ENCODE measurements at regions not wholly inside any gene's neighbourhood (a gene's known extent, or its start where the extent isn't known, plus 50 kb on each side); places are given as distances from the start of the nearest gene placed in this dataset.

DNA sequence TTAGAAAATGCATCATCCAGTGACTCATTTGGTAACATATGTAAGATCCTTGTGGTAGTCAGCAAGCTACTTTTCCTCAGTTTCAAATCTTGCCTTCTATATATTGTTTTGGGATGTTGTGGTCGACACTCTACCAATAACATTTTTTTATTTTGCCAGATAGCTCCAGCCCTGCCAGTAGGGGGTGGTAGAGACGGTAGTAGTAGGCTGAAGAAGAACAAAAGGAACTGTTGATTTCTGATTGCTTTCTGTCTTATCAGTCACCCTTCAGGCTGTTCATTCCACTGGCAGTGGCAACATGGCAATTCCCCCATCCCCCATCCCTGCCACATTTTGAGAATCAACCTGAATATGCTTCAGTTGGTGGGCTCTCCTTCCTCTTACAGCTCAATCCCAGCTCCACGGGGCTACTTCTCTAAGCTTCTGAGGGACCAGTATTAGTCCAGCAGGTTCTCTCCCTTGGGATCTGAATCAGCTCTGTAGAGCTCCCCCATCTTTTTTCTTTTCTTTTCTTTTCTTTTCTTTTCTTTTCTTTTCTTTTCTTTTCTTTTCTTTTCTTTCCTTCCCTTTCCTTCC is 171.5 kb upstream of the VEGFC start:
- Histone ChIP-seq H3K36me3 (ENCODE audit: low read depth) (no peaks in the 10 kb centered on the region), H3K4me1 (ENCODE audit: low read depth) (no peaks in the 10 kb centered on the region), H3K9me3 (no peaks in the 10 kb centered on the region), H3K4me3 (no peak overlapping the region)
- DNase-seq (no peak), ATAC-seq (no peak)
- TF ChIP-seq, protein P1, sequence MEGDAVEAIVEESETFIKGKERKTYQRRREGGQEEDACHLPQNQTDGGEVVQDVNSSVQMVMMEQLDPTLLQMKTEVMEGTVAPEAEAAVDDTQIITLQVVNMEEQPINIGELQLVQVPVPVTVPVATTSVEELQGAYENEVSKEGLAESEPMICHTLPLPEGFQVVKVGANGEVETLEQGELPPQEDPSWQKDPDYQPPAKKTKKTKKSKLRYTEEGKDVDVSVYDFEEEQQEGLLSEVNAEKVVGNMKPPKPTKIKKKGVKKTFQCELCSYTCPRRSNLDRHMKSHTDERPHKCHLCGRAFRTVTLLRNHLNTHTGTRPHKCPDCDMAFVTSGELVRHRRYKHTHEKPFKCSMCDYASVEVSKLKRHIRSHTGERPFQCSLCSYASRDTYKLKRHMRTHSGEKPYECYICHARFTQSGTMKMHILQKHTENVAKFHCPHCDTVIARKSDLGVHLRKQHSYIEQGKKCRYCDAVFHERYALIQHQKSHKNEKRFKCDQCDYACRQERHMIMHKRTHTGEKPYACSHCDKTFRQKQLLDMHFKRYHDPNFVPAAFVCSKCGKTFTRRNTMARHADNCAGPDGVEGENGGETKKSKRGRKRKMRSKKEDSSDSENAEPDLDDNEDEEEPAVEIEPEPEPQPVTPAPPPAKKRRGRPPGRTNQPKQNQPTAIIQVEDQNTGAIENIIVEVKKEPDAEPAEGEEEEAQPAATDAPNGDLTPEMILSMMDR (IDR thresholded peaks at IDR 0.05), result no peak
- intact Hi-C loops (cut with DNase I, micrococcal nuclease), result no loop called here

DNA sequence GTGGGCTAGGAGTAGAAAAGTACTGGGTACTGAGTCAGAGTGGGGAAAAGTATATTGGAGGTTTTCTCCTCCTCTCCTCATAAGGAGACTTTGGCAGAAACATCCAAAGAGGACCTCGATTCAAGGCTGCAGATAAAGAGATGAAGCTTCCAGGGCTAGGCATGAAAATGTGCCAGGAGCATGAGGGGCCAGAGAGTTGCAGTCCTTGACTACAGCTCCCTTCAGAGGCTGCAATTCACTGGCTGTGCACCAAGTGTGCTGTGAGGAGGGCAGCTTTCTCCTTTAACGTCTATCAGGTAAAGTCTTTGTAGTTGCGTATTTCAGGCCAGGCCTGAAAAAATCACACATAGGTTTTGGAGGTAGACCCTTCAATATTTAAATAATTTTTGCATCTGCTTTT is 174.9 kb upstream of the VEGFC start:
- TF ChIP-seq, protein P1 (IDR thresholded peaks at IDR 0.05), result no peak
- H3K4me3 ChIP-seq, result no peak overlapping the region
- H3K4me1 ChIP-seq (ENCODE audit: low read depth), result no peaks in the 10 kb centered on the region
- H3K36me3 ChIP-seq (ENCODE audit: low read depth), result no peaks in the 10 kb centered on the region
- H3K9me3 ChIP-seq, result no peaks in the 10 kb centered on the region
- intact Hi-C loops (cut with DNase I, micrococcal nuclease), result no loop called here
- ATAC-seq, result no peak
- no peak for DNase-seq

GRCh38 chr4:176968094-176968493 is 175.4 kb upstream of the VEGFC start:
- no peaks in the 10 kb centered on the region for H3K36me3 ChIP-seq (ENCODE audit: low read depth)
- no peaks in the 10 kb centered on the region for H3K4me1 ChIP-seq (ENCODE audit: low read depth)
- H3K4me3 ChIP-seq, result no peak overlapping the region
- TF ChIP-seq, protein P1 (IDR thresholded peaks at IDR 0.05), result no peak
- ATAC-seq (no peak), DNase-seq (no peak)
- no peaks in the 10 kb centered on the region for H3K9me3 ChIP-seq
- intact Hi-C loops (cut with DNase I, micrococcal nuclease), result no loop called here

GRCh38 chr4:176969011-176969410 is 176.3 kb upstream of the VEGFC start:
- TF ChIP-seq, protein P1 (IDR thresholded peaks at IDR 0.05), result no peak
- ATAC-seq, result no peak
- intact Hi-C loops (cut with DNase I, micrococcal nuclease), result no loop called here

DNA sequence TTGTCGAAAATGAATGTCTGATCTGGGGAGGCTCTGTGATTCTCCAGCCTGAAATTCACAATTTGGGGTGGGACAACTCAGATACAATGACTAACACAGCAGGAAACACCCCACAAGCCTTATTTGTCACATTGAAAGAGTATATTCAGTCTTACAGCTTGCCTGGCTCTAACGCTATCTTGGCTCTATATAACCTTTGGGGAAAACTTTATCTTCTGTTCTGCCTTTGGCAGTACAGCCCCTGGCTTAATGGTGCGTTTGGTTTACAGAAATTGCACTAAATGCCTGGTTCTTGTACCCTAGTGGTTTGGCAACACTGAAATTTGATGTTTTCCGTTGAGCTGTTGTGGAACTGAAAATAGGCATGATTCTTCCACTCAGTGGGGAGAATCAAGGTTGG is 178.1 kb upstream of the VEGFC start:
- TF ChIP-seq, protein P1 (IDR thresholded peaks at IDR 0.05), result no peak

More at GRCh38 chr4:176969011-176969410, 176.3 kb upstream of the VEGFC start:
- H3K4me3 ChIP-seq, result no peak overlapping the region
- H3K9me3 ChIP-seq, result no peaks in the 10 kb centered on the region
- no peak for DNase-seq
- no peaks in the 10 kb centered on the region for H3K4me1 ChIP-seq (ENCODE audit: low read depth)
- no peaks in the 10 kb centered on the region for H3K36me3 ChIP-seq (ENCODE audit: low read depth)

More for the DNA sequence above, 178.1 kb upstream of the VEGFC start:
- no peaks in the 10 kb centered on the region for H3K9me3 ChIP-seq
- H3K36me3 ChIP-seq (ENCODE audit: low read depth), result no peaks in the 10 kb centered on the region
- no peak overlapping the region for H3K4me3 ChIP-seq
- no peak for ATAC-seq
- no peaks in the 10 kb centered on the region for H3K4me1 ChIP-seq (ENCODE audit: low read depth)
- intact Hi-C loops (cut with DNase I, micrococcal nuclease), result no loop called here
- DNase-seq, result no peak

All from mucosa of descending colon (tissue), 3 donors.